AG04449 (cell line): ENCODE measurements at regions not wholly inside any gene's neighbourhood (a gene's known extent, or its start where the extent isn't known, plus 50 kb on each side); places are given as distances from the start of the nearest gene placed in this dataset.

Experiments
- CTCF ChIA-PET: fragments of 350-600 bp; formaldehyde crosslinking; extraction: SDS; loops from one replicate; lab custom pipeline; 2021; ENCODE audit warnings: antibody characterized with exemption; lab: Yijun Ruan, JAX
- POLR2A ChIA-PET: fragments of 400-600, 350-600 bp; formaldehyde crosslinking; extraction: SDS; loops from one replicate; lab custom pipeline; 2020; ENCODE audit warnings: antibody characterized with exemption, inconsistent platforms; lab: Yijun Ruan, JAX
- DNase-seq: peaks from one replicate; pipeline ENCODE4 v3.0.0-alpha.2; 2010; ENCODE audit warnings: low read depth, low spot score
- H3K4me3 ChIP-seq: 2 replicates; pipeline ENCODE4 v1.5.1; 2011; ENCODE audit warnings: low read depth, mild to moderate bottlenecking, control low read depth, low read length
- TF ChIP-seq, protein P1 (sequence below): IDR thresholded peaks from one replicate; pipeline ENCODE4 v1.5.1; 2011; ENCODE audit warnings: mild to moderate bottlenecking, moderate library complexity, low read length, control low read depth, inconsistent platforms; ENCODE audit not compliant: insufficient read depth; ENCODE audit errors: missing control alignments

DNA sequence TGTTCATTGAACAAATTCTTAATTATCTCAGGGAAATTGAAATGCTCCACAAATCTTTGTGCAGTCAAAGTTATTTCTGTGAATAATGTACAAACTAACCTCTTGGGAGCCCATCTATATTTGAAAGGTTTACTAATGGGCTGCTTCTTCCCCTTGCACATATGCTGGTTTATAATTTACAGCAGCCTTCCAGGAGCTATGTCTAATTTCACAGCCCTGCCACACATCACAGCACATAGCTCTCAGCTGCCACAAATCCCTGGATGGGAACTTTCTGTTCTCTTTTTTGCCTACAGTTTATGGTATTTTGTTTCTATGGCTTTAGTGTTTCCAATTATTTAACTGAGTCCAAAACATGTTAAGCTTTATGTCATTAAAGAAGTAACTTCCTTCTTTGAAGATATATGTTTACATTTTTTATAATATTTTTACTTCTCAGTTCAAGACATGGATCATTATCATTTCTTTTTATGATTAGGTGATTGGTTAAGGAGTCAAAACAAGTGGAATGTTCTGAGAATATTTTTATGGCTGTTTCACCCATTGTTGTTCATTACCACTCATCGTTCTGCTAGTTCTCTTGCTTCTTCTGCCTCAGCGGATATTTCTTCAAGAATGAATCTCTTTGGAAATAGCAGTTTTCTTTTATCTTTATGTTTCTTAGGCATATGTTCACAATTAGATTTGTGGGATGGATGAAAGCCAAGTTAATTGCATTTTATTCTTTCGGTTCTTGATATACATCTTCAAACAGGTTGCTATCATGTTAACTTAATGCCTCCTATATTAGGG, 475.6 kb upstream of the MIS18BP1 start:
- CTCF ChIA-PET: no interaction called here
- H3K4me3 ChIP-seq: no peak overlapping the region
- TF ChIP-seq, protein P1, sequence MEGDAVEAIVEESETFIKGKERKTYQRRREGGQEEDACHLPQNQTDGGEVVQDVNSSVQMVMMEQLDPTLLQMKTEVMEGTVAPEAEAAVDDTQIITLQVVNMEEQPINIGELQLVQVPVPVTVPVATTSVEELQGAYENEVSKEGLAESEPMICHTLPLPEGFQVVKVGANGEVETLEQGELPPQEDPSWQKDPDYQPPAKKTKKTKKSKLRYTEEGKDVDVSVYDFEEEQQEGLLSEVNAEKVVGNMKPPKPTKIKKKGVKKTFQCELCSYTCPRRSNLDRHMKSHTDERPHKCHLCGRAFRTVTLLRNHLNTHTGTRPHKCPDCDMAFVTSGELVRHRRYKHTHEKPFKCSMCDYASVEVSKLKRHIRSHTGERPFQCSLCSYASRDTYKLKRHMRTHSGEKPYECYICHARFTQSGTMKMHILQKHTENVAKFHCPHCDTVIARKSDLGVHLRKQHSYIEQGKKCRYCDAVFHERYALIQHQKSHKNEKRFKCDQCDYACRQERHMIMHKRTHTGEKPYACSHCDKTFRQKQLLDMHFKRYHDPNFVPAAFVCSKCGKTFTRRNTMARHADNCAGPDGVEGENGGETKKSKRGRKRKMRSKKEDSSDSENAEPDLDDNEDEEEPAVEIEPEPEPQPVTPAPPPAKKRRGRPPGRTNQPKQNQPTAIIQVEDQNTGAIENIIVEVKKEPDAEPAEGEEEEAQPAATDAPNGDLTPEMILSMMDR: no peak
- POLR2A ChIA-PET: no interaction called here
- no peak for DNase-seq

DNA sequence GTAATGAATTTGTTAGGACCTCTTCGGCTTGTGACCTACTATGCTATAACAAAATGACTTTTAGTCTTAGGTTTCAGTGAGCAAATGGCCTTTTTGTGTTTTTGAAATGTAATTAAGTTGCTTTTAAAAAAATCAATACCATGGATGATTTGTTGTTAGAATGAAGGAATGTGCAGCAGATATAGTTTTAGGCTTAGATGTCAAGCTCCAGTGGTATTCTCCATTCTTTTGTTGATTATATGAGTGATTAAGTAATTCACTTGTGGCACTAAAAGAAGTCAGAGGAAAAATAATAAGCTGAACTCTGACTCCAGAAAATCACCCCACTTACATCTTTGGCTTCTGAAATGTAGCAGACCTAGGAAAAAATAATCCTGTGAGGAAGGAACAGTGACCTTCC, 474.1 kb upstream of the MIS18BP1 start:
- DNase-seq: no peak
- CTCF ChIA-PET: no interaction called here
- H3K4me3 ChIP-seq: no peak overlapping the region
- TF ChIP-seq, protein P1: no peak
- POLR2A ChIA-PET: no interaction called here

DNA sequence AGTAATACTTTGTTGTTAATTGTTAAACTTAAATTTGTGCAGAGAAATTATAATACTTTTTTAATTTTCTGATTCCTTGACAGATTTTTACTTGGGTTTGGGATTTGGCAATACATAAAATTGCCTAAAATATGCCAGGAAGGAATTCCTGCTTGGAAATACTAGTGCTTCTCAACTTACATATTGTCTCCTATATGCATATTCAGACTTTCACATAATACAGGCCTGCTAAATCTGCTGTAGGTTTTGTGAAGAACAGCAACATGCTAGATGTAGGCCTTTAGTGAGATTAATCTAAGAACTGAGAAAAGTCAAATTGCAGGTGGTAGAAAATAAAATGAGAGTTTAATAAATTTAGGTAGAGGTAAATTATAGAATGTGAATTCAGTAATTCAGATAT, 468.5 kb upstream of the MIS18BP1 start:
- no peak overlapping the region for H3K4me3 ChIP-seq
- no peak for DNase-seq
- TF ChIP-seq, protein P1: no peak
- POLR2A ChIA-PET: no interaction called here
- CTCF ChIA-PET: no interaction called here

DNA sequence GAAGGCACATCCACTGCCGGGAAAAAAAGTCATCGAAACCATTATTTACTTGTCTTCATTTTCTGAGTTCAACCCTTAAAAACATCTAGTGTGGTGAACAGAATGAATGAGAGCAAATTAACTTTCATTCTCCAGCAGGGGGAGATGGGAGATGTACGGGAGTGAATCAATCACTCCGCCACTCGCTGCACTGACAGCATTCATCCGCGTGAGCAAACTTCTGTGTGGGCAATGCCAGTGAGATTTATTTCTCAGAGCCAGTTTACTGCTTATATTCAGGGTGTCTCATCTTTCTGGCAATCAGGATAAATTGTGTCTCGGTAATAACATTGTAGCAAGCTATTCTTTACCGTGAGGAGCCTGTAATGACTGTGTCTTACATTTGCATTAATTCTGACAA, 463.6 kb upstream of the MIS18BP1 start:
- ChIA-PET CTCF (no interaction called here), POLR2A (no interaction called here)
- no peak for DNase-seq
- TF ChIP-seq, protein P1: no peak
- no peak overlapping the region for H3K4me3 ChIP-seq

DNA sequence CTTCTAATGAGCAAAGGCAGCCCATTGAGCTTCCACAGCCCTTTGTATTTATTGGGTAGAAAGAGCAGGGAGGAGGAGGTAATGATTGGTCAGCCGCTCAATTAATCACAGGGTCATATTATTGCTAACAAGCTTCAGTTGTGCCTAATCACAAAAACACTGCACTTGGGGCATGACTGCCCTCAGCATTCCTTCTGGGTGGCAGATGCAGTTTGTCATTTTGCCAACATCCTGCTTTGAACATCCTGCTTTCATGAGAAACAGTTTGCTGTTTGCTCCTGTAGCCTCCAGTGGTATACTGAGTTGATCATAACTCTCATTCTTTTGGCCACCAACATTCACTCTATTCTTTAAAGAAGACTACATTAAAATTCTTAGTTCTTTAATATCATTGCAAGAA, 462.9 kb upstream of the MIS18BP1 start:
- H3K4me3 ChIP-seq: no peak overlapping the region
- TF ChIP-seq, protein P1: no peak
- CTCF ChIA-PET: no interaction called here
- no peak for DNase-seq
- POLR2A ChIA-PET: no interaction called here

DNA sequence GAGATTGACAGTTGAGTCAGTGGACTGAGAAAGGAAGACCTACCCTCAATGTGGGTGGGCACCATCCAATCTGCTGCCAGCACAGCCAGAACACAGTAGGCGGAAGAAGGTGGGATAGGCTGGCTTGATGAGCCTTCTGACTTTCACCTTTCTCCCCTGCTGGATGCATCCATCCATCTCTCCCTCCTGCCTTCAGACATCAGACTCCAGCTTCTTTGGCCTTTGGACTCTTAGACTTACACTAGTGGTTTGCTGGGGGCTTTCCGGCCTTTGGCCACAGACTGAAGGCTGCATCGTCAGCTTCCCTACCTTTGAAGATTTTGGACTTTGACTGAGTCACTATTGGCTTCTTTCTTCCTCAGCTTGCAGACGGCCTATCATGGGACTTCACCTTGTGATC, 456.5 kb upstream of the MIS18BP1 start:
- DNase-seq: no peak
- TF ChIP-seq, protein P1: no peak
- no peak overlapping the region for H3K4me3 ChIP-seq
- ChIA-PET CTCF (no interaction called here), POLR2A (no interaction called here)
